GM19463 (cell line): ENCODE measurements at regions not wholly inside any gene's neighbourhood (a gene's known extent, or its start where the extent isn't known, plus 50 kb on each side); places are given as distances from the start of the nearest gene placed in this dataset.

Experiments
- ATAC-seq: cut with Tn5 transposase; IDR thresholded peaks from one replicate; pipeline ENCODE4 v1.9.1; 2021; ENCODE audit warnings: mild to moderate bottlenecking, moderate library complexity; ENCODE audit not compliant: unreplicated experiment

DNA sequence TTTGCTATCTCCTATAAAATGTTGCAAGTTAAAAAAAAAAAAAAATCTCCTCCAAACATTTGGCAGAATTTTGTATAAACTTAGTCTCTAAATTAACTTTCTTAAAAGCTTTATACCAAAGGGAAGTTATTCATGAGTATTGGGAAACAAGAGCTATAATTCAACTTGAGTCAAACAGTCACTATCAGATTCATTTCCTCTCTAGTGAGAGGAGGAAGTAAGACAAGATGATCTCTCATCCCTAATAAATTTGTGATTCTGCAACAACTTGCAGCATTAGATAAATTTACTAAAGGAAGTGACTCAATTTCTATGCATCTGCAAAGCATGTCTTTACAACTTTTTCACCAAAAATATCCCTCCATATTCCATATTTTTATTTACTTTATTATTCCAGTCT lies 135.4 kb upstream of the GNPDA2 start:
- no peak for ATAC-seq

DNA sequence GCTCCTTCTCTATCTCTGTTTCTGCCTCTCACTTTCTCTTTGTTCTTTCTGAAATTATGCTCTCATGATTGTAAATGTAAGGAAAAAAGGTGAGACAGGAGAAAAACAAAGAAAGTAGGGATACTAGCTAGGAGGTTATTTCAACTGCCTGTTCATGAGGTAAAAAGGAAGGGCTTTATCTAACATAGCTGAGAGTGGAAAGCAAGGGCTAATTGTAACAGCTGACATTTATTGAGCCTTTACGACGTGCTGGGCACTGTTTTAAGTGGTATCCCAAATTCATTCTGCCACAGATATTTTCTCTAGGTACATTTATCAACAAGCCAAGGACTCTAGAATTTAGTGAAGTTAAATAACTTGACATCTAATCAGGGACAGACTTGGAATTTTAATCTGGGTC lies 133.1 kb upstream of the GNPDA2 start:
- no peak for ATAC-seq

DNA sequence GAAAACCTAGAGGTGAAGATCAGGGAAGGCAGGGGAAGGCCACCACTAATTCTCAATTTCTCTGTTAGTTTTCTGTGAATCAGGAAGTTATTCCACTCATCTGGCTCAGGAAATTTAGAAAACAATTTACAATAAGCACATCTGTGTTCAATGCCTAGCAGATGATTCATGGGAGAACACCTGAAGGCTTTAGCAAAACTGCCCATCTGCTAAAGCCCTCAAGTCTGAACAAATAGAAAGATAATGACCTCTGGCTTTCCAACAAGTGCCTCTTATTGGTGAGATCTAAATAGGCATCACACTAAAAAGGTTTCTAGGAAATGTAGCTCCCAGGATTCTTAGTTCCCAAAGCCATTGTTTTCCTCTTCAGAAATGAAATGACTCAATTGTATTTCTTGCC lies 122.1 kb upstream of the GNPDA2 start:
- ATAC-seq, result no peak

DNA sequence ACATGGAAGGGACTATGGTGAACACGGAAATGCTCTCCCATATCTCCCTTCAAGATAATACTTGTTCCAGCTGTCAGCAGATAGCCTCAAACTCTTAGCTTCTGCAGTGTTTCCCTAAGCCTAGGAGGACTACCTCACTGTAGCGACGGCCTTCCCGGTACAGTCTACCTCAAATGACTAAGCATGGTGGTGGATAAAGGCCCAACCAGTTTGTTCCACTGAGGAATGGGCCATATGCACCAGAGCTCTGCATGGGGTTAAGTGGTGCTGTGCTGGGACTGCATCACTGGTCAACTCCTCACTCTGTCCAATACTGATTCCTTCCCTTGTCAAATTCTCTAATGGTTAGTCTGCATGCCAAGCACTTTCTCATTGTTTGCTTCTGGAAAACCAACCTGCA lies 119.6 kb upstream of the GNPDA2 start:
- no peak for ATAC-seq

GRCh38 chr4:44845309-44845708 lies 119.0 kb upstream of the GNPDA2 start:
- ATAC-seq, result no peak

DNA sequence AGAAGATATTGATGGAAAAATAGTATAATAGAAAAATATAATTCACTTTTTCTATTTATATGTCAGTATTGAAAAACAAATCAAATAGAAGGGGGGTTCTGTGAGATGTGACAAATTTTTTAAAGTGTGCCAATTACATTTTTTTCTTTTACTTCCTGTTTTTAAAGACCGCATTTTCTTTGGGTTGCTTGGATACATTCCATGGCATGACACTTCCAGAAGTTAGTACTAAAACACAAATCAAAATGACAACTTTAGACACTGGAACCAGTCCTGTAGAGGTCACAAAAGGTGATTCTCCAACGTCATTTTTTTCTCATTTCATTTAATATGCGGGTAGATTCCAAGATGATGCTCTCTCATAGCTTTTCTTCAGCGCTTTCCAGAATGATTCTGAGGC lies 116.2 kb upstream of the GNPDA2 start:
- no peak for ATAC-seq

DNA sequence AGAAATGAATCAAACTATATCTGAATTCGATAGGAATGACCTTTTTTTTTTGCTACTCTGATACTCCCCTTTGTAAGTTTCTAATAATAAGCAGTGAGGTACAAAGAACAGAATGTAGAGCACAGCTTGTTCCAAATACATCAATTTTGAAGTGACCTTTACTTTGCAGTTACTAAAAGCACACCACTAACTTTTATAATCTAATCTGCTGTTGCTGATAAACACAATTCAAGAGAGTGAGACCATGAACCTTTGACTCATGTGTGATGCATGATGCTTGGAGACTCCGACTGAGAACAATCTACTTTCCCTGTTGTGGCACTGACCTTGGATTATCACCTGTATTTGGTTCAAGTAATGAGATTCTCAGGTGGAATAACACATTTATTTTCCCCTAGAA lies 91.6 kb upstream of the GNPDA2 start:
- ATAC-seq, result no peak

DNA sequence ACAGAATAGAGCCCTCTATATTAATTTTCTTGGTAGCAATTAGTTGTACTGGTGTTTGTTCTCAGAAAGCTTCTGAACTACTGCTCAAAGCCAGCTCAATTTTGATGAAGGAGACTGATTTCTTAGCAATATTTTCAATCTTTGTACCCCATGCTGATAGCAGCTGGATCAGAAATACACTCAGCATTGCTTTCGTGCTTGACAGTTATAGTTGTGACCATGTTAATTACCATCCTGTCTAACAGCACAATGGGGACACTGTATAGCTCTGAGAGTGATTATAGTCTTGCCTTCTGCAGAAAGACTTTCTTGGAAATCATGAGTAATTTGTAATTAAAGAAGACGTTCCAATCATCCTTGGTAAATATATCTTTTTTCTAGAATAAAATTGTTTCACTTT lies 79.7 kb upstream of the GNPDA2 start:
- ATAC-seq, result no peak

DNA sequence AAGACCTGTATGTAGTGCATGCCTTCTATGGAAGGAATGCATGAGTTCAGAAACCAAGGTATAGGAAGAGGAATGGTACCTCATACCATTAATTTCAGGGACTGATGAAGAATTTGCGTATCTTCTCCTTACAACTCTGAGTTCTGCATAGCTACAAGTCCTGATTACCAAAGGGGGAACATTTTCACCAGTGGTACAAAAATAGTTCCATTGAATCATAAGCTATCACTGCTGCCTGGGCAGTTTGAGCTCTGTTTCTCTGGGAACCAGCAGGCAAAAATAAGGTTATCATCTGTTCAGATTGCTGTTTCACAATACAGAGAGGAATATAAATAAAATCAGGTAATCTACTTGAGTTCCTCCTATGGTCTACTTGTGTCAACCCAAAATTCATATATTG lies 77.9 kb upstream of the GNPDA2 start:
- ATAC-seq, result no peak

GRCh38 chr4:44801384-44801783 lies 75.0 kb upstream of the GNPDA2 start:
- ATAC-seq, result no peak

DNA sequence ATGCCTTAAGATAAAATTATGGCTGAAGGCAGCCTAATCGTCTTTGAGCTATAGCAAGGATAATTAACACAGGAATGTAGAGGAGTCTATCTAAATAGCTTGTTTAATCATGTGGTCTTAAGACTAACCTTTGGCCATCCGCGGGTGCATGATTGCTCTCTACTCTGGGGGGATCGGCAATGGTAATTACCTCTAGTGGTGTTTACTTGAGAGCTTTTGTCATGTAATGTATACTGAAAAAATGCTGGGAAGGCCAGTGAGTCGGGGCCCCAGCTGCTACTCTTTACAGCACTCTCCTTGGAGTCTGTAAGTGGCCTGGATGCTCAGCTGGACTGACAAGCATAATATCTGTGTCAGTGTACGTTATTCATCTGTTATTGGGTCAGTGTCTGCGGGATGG lies 65.5 kb upstream of the GNPDA2 start:
- ATAC-seq, result no peak

GRCh38 chr4:44777115-44777514 lies 50.8 kb upstream of the GNPDA2 start:
- no peak for ATAC-seq
